AG09309 (cell line): ENCODE measurements at regions not wholly inside any gene's neighbourhood (a gene's known extent, or its start where the extent isn't known, plus 50 kb on each side); places are given as distances from the start of the nearest gene placed in this dataset.
"Not testable (repeated sequence)": the region's sequence is repeated elsewhere in the genome, so short reads cannot be mapped to it uniquely, and the experiment has no call there.

Experiments used
- DNase-seq: peaks from one replicate; pipeline ENCODE4 v3.0.0-alpha.2; 2010; ENCODE audit warnings: low read depth
- H3K4me3 ChIP-seq: 2 replicates; pipeline ENCODE4 v1.5.1; 2011; ENCODE audit warnings: mild to moderate bottlenecking, low read depth, low read length, moderate library complexity; ENCODE audit not compliant: control insufficient read depth
- CTCF ChIP-seq: IDR thresholded peaks from 2 replicates; pipeline ENCODE4 v1.5.1; 2011; ENCODE audit warnings: mild to moderate bottlenecking, low read depth, low read length, inconsistent platforms; ENCODE audit not compliant: insufficient read depth, control insufficient read depth; ENCODE audit errors: missing control alignments

- no peak for TF ChIP-seq CTCF
- no peak overlapping the region for H3K4me3 ChIP-seq
- DNase-seq = no peak
These were observed 76.7 kb upstream of the CASZ1 start for GRCh38 chr1:10873189-10873588.

- no peak overlapping the region for H3K4me3 ChIP-seq
- no peak for DNase-seq
- no peak for TF ChIP-seq CTCF
These were observed 77.9 kb upstream of the CASZ1 start for GRCh38 chr1:10874351-10874750.

- no peak overlapping the region for H3K4me3 ChIP-seq
- no peak for DNase-seq
- no peak for TF ChIP-seq CTCF
These were observed 81.4 kb upstream of the CASZ1 start for GRCh38 chr1:10877894-10878293.

GRCh38 chr1:10878469-10878868 lies 82.0 kb upstream of the CASZ1 start:
- H3K4me3 ChIP-seq = no peak overlapping the region
- DNase-seq = no peak
- TF ChIP-seq CTCF = no peak

GRCh38 chr1:10880063-10880462 lies 83.6 kb upstream of the CASZ1 start:
- no peak overlapping the region for H3K4me3 ChIP-seq
- no peak for DNase-seq
- no peak for TF ChIP-seq CTCF

- H3K4me3 ChIP-seq = no peak overlapping the region
- TF ChIP-seq CTCF = no peak
- no peak for DNase-seq
These were observed 84.6 kb upstream of the CASZ1 start for GRCh38 chr1:10881046-10881445.

- no peak for TF ChIP-seq CTCF
- DNase-seq = no peak
- H3K4me3 ChIP-seq = no peak overlapping the region
These were observed 85.6 kb upstream of the CASZ1 start for GRCh38 chr1:10882069-10882468.

- not testable (repeated sequence) for DNase-seq, H3K4me3 ChIP-seq
These were observed 90.6 kb upstream of the CASZ1 start for GRCh38 chr1:10887032-10887431.
